ENCODE measurements at regions not wholly inside any gene's neighbourhood (a gene's known extent, or its start where the extent isn't known, plus 50 kb on each side); places are given as distances from the start of the nearest gene placed in this dataset.
"Not testable (repeated sequence)": the region's sequence is repeated elsewhere in the genome, so short reads cannot be mapped to it uniquely, and the experiment has no call there.

DNA sequence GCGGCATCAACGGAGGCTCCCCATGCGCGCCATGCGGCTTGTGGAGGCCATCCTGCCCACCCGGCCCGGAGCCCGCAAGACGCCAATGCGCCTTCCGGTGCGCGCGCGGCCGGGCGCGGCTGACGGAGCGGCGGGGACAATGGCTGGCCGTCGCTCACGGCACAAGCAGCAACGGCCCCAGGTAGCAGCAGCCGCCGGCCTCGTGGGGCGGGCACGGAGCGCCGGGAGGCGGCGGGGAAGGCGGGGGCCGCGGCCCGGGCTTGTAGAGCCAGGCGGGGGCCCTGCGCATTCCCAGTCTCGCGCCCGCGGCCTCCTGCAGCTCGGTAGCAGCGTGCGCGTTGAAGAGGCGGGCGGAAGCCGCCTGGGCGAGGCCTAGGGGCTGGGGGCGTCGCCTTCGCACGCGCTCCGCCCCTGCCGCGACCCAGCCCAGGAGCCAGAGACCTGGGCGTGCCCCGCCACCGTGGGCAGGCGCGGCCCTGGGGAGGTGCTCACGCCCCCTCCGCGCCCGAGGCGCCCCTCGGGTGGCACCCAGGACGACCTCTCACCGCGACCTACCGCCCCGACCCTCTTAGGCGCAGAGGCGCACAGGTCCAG, 207.1 kb upstream of the PRKX start:
- not testable (repeated sequence) for TF ChIP-seq RBM22 (IDR thresholded peaks at IDR 0.05; ENCODE audit: low read depth, low read length, poor library complexity, severe bottlenecking); POLR2A (conservative IDR thresholded peaks at IDR 0.05); KDM4B (IDR thresholded peaks at IDR 0.05; ENCODE audit: borderline replicate concordance in 2 of 2, low read depth in 1 of 2)
- TF ChIP-seq, protein P1, sequence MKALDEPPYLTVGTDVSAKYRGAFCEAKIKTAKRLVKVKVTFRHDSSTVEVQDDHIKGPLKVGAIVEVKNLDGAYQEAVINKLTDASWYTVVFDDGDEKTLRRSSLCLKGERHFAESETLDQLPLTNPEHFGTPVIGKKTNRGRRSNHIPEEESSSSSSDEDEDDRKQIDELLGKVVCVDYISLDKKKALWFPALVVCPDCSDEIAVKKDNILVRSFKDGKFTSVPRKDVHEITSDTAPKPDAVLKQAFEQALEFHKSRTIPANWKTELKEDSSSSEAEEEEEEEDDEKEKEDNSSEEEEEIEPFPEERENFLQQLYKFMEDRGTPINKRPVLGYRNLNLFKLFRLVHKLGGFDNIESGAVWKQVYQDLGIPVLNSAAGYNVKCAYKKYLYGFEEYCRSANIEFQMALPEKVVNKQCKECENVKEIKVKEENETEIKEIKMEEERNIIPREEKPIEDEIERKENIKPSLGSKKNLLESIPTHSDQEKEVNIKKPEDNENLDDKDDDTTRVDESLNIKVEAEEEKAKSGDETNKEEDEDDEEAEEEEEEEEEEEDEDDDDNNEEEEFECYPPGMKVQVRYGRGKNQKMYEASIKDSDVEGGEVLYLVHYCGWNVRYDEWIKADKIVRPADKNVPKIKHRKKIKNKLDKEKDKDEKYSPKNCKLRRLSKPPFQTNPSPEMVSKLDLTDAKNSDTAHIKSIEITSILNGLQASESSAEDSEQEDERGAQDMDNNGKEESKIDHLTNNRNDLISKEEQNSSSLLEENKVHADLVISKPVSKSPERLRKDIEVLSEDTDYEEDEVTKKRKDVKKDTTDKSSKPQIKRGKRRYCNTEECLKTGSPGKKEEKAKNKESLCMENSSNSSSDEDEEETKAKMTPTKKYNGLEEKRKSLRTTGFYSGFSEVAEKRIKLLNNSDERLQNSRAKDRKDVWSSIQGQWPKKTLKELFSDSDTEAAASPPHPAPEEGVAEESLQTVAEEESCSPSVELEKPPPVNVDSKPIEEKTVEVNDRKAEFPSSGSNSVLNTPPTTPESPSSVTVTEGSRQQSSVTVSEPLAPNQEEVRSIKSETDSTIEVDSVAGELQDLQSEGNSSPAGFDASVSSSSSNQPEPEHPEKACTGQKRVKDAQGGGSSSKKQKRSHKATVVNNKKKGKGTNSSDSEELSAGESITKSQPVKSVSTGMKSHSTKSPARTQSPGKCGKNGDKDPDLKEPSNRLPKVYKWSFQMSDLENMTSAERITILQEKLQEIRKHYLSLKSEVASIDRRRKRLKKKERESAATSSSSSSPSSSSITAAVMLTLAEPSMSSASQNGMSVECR (CRISPR knock-in tag; IDR thresholded peaks at IDR 0.05), result not testable (repeated sequence)
- TF ChIP-seq, protein P2, sequence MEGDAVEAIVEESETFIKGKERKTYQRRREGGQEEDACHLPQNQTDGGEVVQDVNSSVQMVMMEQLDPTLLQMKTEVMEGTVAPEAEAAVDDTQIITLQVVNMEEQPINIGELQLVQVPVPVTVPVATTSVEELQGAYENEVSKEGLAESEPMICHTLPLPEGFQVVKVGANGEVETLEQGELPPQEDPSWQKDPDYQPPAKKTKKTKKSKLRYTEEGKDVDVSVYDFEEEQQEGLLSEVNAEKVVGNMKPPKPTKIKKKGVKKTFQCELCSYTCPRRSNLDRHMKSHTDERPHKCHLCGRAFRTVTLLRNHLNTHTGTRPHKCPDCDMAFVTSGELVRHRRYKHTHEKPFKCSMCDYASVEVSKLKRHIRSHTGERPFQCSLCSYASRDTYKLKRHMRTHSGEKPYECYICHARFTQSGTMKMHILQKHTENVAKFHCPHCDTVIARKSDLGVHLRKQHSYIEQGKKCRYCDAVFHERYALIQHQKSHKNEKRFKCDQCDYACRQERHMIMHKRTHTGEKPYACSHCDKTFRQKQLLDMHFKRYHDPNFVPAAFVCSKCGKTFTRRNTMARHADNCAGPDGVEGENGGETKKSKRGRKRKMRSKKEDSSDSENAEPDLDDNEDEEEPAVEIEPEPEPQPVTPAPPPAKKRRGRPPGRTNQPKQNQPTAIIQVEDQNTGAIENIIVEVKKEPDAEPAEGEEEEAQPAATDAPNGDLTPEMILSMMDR (IDR thresholded peaks at IDR 0.05 in 2 of 3, conservative IDR thresholded peaks at IDR 0.05 in 1 of 3; ENCODE audit: insufficient read depth in 2 of 3, low read depth in 1 of 3, low read length in 3 of 3), result not testable (repeated sequence)
